ENCODE measurements at regions not wholly inside any gene's neighbourhood (a gene's known extent, or its start where the extent isn't known, plus 50 kb on each side); places are given as distances from the start of the nearest gene placed in this dataset.

- no peaks in the 10 kb centered on the region for H3K4me1 ChIP-seq (ENCODE audit: insufficient read depth, low read length, poor library complexity, severe bottlenecking)
- BruUV-seq (replicated peaks), result no TSS peak
- no peaks in the 10 kb centered on the region for H3K36me3 ChIP-seq (ENCODE audit: insufficient read depth, low read length, poor library complexity, severe bottlenecking)
- H3K9me3 ChIP-seq (ENCODE audit: low read depth, low read length, poor library complexity, severe bottlenecking), result no peaks in the 10 kb centered on the region
- TF ChIP-seq CTCF (conservative IDR thresholded peaks at IDR 0.05; ENCODE audit: low read depth, low read length), result no peak
- TF ChIP-seq EZH2 (IDR thresholded peaks at IDR 0.05; ENCODE audit: borderline replicate concordance, low read depth, low read length, poor library complexity, severe bottlenecking), result no peak
- H3K27me3 ChIP-seq (replicated peaks; ENCODE audit: insufficient read depth, low read depth, low read length, poor library complexity), result no peaks in the 10 kb centered on the region
- no peak for DNase-seq (ENCODE audit: low spot score)
- intact Hi-C loops (cut with micrococcal nuclease; ENCODE audit: unreplicated experiment), result no loop called here
- ChIA-PET CTCF (no interaction called here), POLR2A (ENCODE audit: low non-redundant PET) (no interaction called here)
- H3K4me3 ChIP-seq (ENCODE audit: low read depth, low read length, poor library complexity, severe bottlenecking), result no peak overlapping the region
- H3K27ac ChIP-seq (ENCODE audit: low read depth, low read length, poor library complexity, severe bottlenecking), result no peak overlapping the region
Observed at GRCh38 chr16:80437707-80438106, 103.1 kb upstream of the DYNLRB2 start.

DNA sequence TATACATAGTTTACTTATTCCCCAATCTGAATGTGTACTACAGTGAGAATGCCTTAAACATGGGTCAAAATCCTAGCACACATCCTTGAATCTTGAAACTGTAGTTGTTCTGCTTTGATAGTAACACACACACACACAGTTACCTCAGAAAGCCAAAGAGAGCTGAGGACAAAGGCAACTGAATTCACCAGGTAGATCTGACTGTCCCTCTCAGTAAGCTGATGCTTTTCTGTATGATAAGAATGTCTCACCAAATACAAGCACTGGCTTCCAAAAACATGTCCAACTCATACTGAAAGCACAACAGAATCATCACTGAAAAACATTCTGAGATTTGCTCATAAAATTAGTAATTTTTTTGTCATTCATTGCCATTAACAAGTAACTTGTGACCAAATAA lies 104.3 kb upstream of the DYNLRB2 start:
- H3K27me3 ChIP-seq (replicated peaks; ENCODE audit: insufficient read depth, low read depth, low read length, poor library complexity), result no peaks in the 10 kb centered on the region
- no peaks in the 10 kb centered on the region for H3K4me1 ChIP-seq (ENCODE audit: insufficient read depth, low read length, poor library complexity, severe bottlenecking)
- no peaks in the 10 kb centered on the region for H3K9me3 ChIP-seq (ENCODE audit: low read depth, low read length, poor library complexity, severe bottlenecking)
- ChIA-PET POLR2A (ENCODE audit: low non-redundant PET) (no interaction called here), CTCF (no interaction called here)
- H3K4me3 ChIP-seq (ENCODE audit: low read depth, low read length, poor library complexity, severe bottlenecking), result no peak overlapping the region
- BruUV-seq (replicated peaks), result no TSS peak
- no peak overlapping the region for H3K27ac ChIP-seq (ENCODE audit: low read depth, low read length, poor library complexity, severe bottlenecking)
- no peak for DNase-seq (ENCODE audit: low spot score)
- intact Hi-C loops (cut with micrococcal nuclease; ENCODE audit: unreplicated experiment), result no loop called here
- H3K36me3 ChIP-seq (ENCODE audit: insufficient read depth, low read length, poor library complexity, severe bottlenecking), result no peaks in the 10 kb centered on the region
- no peak for TF ChIP-seq CTCF (conservative IDR thresholded peaks at IDR 0.05; ENCODE audit: low read depth, low read length)
- TF ChIP-seq EZH2 (IDR thresholded peaks at IDR 0.05; ENCODE audit: borderline replicate concordance, low read depth, low read length, poor library complexity, severe bottlenecking), result no peak

DNA sequence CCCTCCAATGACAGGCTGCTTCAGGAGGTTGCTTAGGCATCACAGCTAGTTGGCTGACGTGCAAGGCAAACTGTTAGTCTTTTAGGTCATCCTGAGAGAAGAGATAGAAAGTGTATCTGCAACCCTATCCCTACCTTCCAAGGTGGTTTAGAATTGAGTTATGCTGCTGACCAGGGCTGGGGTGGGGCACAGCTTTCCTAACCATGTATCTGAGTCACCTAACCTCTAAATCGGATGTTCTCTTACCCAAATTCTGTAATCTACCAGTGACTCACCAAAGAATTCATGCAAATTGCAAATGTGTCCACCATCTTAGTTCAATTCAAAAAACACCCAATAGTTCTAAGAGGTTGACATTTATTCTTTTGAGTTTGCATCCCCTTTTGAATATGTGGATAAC lies 107.2 kb upstream of the DYNLRB2 start:
- Histone ChIP-seq H3K27me3 (replicated peaks; ENCODE audit: insufficient read depth, low read depth, low read length, poor library complexity) (no peaks in the 10 kb centered on the region), H3K9me3 (ENCODE audit: low read depth, low read length, poor library complexity, severe bottlenecking) (no peaks in the 10 kb centered on the region), H3K36me3 (ENCODE audit: insufficient read depth, low read length, poor library complexity, severe bottlenecking) (no peaks in the 10 kb centered on the region), H3K4me3 (ENCODE audit: low read depth, low read length, poor library complexity, severe bottlenecking) (no peak overlapping the region), H3K4me1 (ENCODE audit: insufficient read depth, low read length, poor library complexity, severe bottlenecking) (no peaks in the 10 kb centered on the region), H3K27ac (ENCODE audit: low read depth, low read length, poor library complexity, severe bottlenecking) (no peak overlapping the region)
- ChIA-PET POLR2A (ENCODE audit: low non-redundant PET) (no interaction called here), CTCF (no interaction called here)
- intact Hi-C loops (cut with micrococcal nuclease; ENCODE audit: unreplicated experiment), result no loop called here
- no peak for DNase-seq (ENCODE audit: low spot score)
- TF ChIP-seq EZH2 (IDR thresholded peaks at IDR 0.05; ENCODE audit: borderline replicate concordance, low read depth, low read length, poor library complexity, severe bottlenecking) (no peak), CTCF (conservative IDR thresholded peaks at IDR 0.05; ENCODE audit: low read depth, low read length) (no peak)
- no TSS peak for BruUV-seq (replicated peaks)
